Transverse colon (tissue), 4 donors: ENCODE measurements at regions not wholly inside any gene's neighbourhood (a gene's known extent, or its start where the extent isn't known, plus 50 kb on each side); places are given as distances from the start of the nearest gene placed in this dataset.

Experiments
- DNase-seq: peaks from one replicate; pipeline ENCODE4 v3.0.0-alpha.2; 2019
- H3K27ac ChIP-seq, 4 donors: fragments of 200-600 bp; sonication (generic); 2 replicates each; pipeline ENCODE4 v1.5.1; 2016 to 2018; ENCODE audit warnings: inconsistent platforms in 4 of 4
- H3K27me3 ChIP-seq: fragments of 200-600 bp; sonication (generic); 2 replicates; pipeline ENCODE4 v1.5.1; 2017; ENCODE audit warnings: inconsistent platforms
- H3K36me3 ChIP-seq, 4 donors: fragments of 200-600 bp; sonication (generic); 2 replicates each; pipeline ENCODE4 v1.5.1; 2017 to 2019; ENCODE audit warnings: inconsistent platforms in 4 of 4
- H3K4me1 ChIP-seq, 4 donors: fragments of 200-600 bp; sonication (generic); 2 replicates each; pipeline ENCODE4 v1.5.1; 2017 to 2020; ENCODE audit warnings: inconsistent platforms in 4 of 4
- H3K4me3 ChIP-seq, 4 donors: fragments of 200-600 bp; sonication (generic); 1 replicate in 1 of 4; 2 replicates in 3 of 4; pipeline versions ENCODE4 v1.5.1 to v1.6.1; 2017 to 2019; ENCODE audit warnings: inconsistent platforms in 4 of 4
- H3K9me3 ChIP-seq, 2 donors: fragments of 200-600 bp; sonication (generic); 2 replicates each; pipeline ENCODE4 v1.5.1; 2017 to 2019; ENCODE audit warnings: inconsistent platforms in 2 of 2
- EP300 ChIP-seq: sonication (generic); formaldehyde crosslinking; IDR thresholded peaks from one replicate; pipeline ENCODE4 v1.6.1; 2017; ENCODE audit warnings: antibody characterized with exemption, low read depth
- POLR2A ChIP-seq: fragments of 450-650 bp; IDR thresholded peaks from one replicate; pipeline ENCODE4 v1.6.1; 2016; ENCODE audit warnings: antibody characterized with exemption, mild to moderate bottlenecking, moderate library complexity
- POLR2AphosphoS5 ChIP-seq, 3 donors: sonication (generic); formaldehyde crosslinking; IDR thresholded peaks; one replicate each; pipeline ENCODE4 v1.6.1; 2016; ENCODE audit warnings: antibody characterized with exemption in 3 of 3
- WGBS, 2 donors: methylation state at CpG; one replicate each; pipeline ENCODE4 v1.1.5; 2018; ENCODE audit warnings: low coverage in 1 of 2; 5-methylcytosine and 5-hydroxymethylcytosine counted together
- in situ Hi-C, 4 donors: fragments of 200-750 bp; cut with MboI; loops; one replicate each; pipeline versions ENCODE4 v1.15.0 to v1.15.1; 2017; ENCODE audit warnings: low sequenced_read_pairs in 3 of 4, low pct_ligation_motif_present in 1 of 4, low pct_unique_long_range_greater_than_20kb in 1 of 4
- intact Hi-C: fragments of 100-400 bp; cut with DNase I; formaldehyde crosslinking; loops from one replicate; pipeline ENCODE4 v1.15.1; 2023; ENCODE audit warnings: low total_unique reads
- TF ChIP-seq, protein P1 (sequence below), 5 experiments: fragments of 200-600 bp in 3 of 5; fragments of 450-650 bp in 2 of 5; sonication (generic) in 3 of 5; IDR thresholded peaks; 1 replicate in 2 of 5; 2 replicates in 3 of 5; pipeline ENCODE4 v1.5.1; 2016 to 2017; ENCODE audit warnings: antibody characterized with exemption in 5 of 5, inconsistent platforms in 3 of 5, mild to moderate bottlenecking in 2 of 5, moderate library complexity in 1 of 5

DNA sequence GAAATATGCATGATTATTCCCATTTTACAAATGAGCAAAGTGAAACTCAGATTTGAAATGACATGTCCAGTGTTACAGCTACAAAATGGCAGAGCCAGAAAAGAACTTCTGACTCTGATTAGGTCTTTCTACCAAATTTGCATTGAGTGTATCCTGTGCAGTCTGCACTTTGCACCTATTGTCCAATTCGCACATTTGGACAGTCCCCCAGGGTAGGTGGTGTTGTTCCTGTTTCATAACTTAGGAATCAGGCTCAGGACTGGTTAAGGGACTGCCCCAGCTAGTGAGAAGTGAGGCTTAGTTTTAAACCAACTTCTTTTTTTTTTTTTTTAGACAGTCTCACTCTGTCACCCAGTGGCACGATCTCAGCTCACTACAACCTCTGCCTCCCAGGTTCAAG lies 137.9 kb upstream of the NALF2 start:
- H3K27ac ChIP-seq, result no peak overlapping the region
- DNase-seq, result no peak
- 61% methylated on average over 2 of the region's 2 CpGs; no CpG with 5 or more reads in 1 of the 2 donors for WGBS, 2 donors
- H3K36me3 ChIP-seq, result no peaks in the 10 kb centered on the region
- no peaks in the 10 kb centered on the region for H3K4me1 ChIP-seq
- intact Hi-C loops, result no loop called here
- H3K4me3 ChIP-seq, result no peak overlapping the region
- in situ Hi-C loops, result no loop called here
- TF ChIP-seq POLR2AphosphoS5 (IDR thresholded peaks at IDR 0.05), result no peak
- TF ChIP-seq, protein P1, sequence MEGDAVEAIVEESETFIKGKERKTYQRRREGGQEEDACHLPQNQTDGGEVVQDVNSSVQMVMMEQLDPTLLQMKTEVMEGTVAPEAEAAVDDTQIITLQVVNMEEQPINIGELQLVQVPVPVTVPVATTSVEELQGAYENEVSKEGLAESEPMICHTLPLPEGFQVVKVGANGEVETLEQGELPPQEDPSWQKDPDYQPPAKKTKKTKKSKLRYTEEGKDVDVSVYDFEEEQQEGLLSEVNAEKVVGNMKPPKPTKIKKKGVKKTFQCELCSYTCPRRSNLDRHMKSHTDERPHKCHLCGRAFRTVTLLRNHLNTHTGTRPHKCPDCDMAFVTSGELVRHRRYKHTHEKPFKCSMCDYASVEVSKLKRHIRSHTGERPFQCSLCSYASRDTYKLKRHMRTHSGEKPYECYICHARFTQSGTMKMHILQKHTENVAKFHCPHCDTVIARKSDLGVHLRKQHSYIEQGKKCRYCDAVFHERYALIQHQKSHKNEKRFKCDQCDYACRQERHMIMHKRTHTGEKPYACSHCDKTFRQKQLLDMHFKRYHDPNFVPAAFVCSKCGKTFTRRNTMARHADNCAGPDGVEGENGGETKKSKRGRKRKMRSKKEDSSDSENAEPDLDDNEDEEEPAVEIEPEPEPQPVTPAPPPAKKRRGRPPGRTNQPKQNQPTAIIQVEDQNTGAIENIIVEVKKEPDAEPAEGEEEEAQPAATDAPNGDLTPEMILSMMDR (IDR thresholded peaks at IDR 0.05), result no peak
- TF ChIP-seq POLR2A, result no peak
- no peak for TF ChIP-seq EP300
- no peaks in the 10 kb centered on the region for H3K9me3 ChIP-seq
- H3K27me3 ChIP-seq, result no peaks in the 10 kb centered on the region

DNA sequence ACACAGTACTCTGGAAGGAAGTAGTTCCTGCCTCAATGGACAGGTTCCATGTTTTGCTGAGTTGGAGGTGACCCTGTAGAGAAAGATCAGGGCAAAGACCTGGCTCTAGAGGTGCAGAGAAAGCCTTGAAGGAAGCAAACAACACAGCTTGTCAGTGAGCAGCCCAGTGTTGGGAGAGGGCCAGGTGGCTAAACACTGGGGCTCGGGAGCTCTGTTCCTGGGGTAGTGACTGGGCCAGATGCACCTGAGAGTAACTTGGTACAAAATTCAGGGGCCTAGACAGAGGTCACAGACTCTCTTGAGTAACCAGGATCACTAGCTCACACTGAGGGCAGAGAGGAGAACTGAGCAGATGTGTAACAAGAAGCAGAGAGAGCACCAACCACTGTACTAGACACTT lies 138.4 kb upstream of the NALF2 start:
- H3K4me3 ChIP-seq, result no peak overlapping the region
- TF ChIP-seq, protein P1 (IDR thresholded peaks at IDR 0.05), result no peak
- TF ChIP-seq EP300, result no peak
- TF ChIP-seq POLR2A, result no peak
- no peak for TF ChIP-seq POLR2AphosphoS5 (IDR thresholded peaks at IDR 0.05)
- WGBS, 2 donors, result 54% methylated on average over 1 of the region's 1 CpG; no CpG with 5 or more reads in 1 of the 2 donors
- in situ Hi-C loops, result no loop called here
- H3K36me3 ChIP-seq, result no peaks in the 10 kb centered on the region
- DNase-seq, result no peak
- intact Hi-C loops, result no loop called here
- H3K27ac ChIP-seq, result no peak overlapping the region
- H3K27me3 ChIP-seq, result no peaks in the 10 kb centered on the region
- no peaks in the 10 kb centered on the region for H3K4me1 ChIP-seq
- no peaks in the 10 kb centered on the region for H3K9me3 ChIP-seq

DNA sequence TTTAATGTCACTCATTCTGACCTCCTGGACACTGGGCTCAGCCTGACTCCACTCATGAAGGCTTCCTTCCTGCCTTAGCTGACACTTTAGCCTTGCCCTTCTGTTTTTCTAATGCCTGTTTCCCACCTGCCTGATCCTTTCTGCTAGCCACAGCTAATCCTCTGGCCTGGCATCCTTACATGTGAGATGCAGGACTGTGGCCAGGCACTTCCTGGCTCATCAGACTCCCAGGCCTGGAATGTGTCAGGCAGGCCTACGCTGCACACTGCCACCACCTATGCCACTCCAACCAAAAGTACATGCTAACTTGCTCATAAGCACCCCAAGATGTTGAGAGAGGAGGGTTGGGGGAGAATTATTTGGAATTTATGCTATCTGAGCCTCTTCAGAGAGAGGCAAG lies 138.8 kb upstream of the NALF2 start:
- H3K27ac ChIP-seq, result no peak overlapping the region
- in situ Hi-C loops (no loop called here), intact Hi-C loops (no loop called here)
- no peak for TF ChIP-seq EP300
- TF ChIP-seq POLR2AphosphoS5 (IDR thresholded peaks at IDR 0.05), result no peak
- TF ChIP-seq, protein P1 (IDR thresholded peaks at IDR 0.05), result no peak
- no peak for TF ChIP-seq POLR2A
- no peaks in the 10 kb centered on the region for H3K4me1 ChIP-seq
- WGBS, 2 donors, result 71% methylated on average over 1 of the region's 1 CpG; no CpG with 5 or more reads in 1 of the 2 donors
- H3K9me3 ChIP-seq, result no peaks in the 10 kb centered on the region
- no peaks in the 10 kb centered on the region for H3K36me3 ChIP-seq
- H3K4me3 ChIP-seq, result no peak overlapping the region
- no peaks in the 10 kb centered on the region for H3K27me3 ChIP-seq
- DNase-seq, result no peak

DNA sequence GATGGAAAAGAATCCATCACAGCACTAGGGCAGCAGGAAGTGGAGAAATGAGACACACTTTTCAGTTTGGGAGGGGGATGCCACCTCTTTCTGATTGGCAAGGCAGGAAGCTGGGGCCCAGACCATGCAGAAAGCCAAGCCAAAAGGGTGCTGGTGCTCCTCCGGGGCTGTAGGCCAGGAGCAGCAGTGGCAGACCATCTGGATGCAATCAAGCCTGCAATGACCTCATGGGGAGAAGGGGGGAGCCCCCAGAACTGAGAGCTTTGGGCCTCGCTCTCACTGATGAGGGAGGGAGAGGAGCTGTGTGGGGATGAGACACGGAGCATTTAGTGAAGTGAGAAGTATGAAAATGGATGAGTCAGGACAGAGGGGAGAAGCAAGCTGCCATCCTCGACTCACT lies 141.3 kb upstream of the NALF2 start:
- no peak for TF ChIP-seq POLR2AphosphoS5 (IDR thresholded peaks at IDR 0.05)
- TF ChIP-seq POLR2A, result no peak
- TF ChIP-seq EP300, result no peak
- Histone ChIP-seq H3K4me1 (no peaks in the 10 kb centered on the region), H3K27ac (no peak overlapping the region), H3K4me3 (no peak overlapping the region), H3K27me3 (no peaks in the 10 kb centered on the region), H3K9me3 (no peaks in the 10 kb centered on the region), H3K36me3 (no peaks in the 10 kb centered on the region)
- intact Hi-C loops, result no loop called here
- DNase-seq, result no peak
- 41% methylated on average over 4 of the region's 4 CpGs; no CpG with 5 or more reads in 1 of the 2 donors for WGBS, 2 donors
- in situ Hi-C loops, result no loop called here

DNA sequence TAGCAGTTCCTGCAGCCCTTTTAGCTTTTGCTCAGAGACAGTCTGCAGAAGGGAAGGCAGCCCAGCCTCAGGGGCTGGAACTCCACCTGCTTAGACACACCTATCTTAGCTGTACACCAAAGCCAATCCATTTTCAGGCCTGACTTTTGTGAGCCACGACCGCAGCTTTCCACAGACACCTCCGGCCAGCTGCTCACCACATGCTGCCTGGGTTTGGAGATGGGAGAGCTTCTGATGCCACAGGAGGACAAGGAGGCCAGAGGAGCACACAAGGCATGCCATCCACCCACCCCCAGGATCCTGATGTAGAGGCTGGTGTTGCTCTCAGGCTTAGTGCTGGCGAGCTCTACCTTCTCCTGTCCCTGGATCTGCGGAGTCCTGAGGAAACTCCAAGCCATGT lies 141.8 kb upstream of the NALF2 start:
- 77% methylated on average over 5 of the region's 5 CpGs; no CpG with 5 or more reads in 1 of the 2 donors for WGBS, 2 donors

More for the DNA sequence above, 141.8 kb upstream of the NALF2 start:
- intact Hi-C loops (no loop called here), in situ Hi-C loops (no loop called here)
- H3K27ac ChIP-seq, result no peak overlapping the region
- no peak overlapping the region for H3K4me3 ChIP-seq
- DNase-seq, result no peak
- no peak for TF ChIP-seq POLR2AphosphoS5 (IDR thresholded peaks at IDR 0.05)
- no peak for TF ChIP-seq POLR2A
- TF ChIP-seq EP300, result no peak
- TF ChIP-seq, protein P1 (IDR thresholded peaks at IDR 0.05), result no peak
- no peaks in the 10 kb centered on the region for H3K27me3 ChIP-seq
- H3K9me3 ChIP-seq, result no peaks in the 10 kb centered on the region
- H3K36me3 ChIP-seq, result no peaks in the 10 kb centered on the region
- H3K4me1 ChIP-seq, result no peaks in the 10 kb centered on the region
